Parathyroid adenoma (tissue), 2 donors: ENCODE measurements at regions not wholly inside any gene's neighbourhood (a gene's known extent, or its start where the extent isn't known, plus 50 kb on each side); places are given as distances from the start of the nearest gene placed in this dataset.

Source experiments
- H2AFZ ChIP-seq: fragments of 300-600 bp; sonication (generic); one replicate; pipeline ENCODE4 v1.7.0; 2017; ENCODE audit warnings: antibody characterized with exemption, mild to moderate bottlenecking
- H3K27ac ChIP-seq: fragments of 300-600 bp; sonication (generic); one replicate; pipeline ENCODE4 v1.7.0; 2017
- H3K27me3 ChIP-seq: fragments of 300-600 bp; sonication (generic); one replicate; pipeline ENCODE4 v1.7.0; 2017; ENCODE audit warnings: low read length; ENCODE audit not compliant: control insufficient read depth, insufficient read depth
- H3K36me3 ChIP-seq: fragments of 300-600 bp; sonication (generic); one replicate; pipeline ENCODE4 v1.7.0; 2017; ENCODE audit warnings: low read length; ENCODE audit not compliant: control insufficient read depth, insufficient read depth
- H3K4me1 ChIP-seq: fragments of 300-600 bp; sonication (generic); one replicate; pipeline ENCODE4 v1.7.0; 2017; ENCODE audit warnings: control low read depth
- H3K4me2 ChIP-seq: fragments of 300-600 bp; sonication (generic); one replicate; pipeline ENCODE4 v1.7.0; 2017; ENCODE audit warnings: low read length
- H3K4me3 ChIP-seq: fragments of 300-600 bp; sonication (generic); one replicate; pipeline ENCODE4 v1.7.0; 2017; ENCODE audit warnings: low read depth, low read length
- H3K79me2 ChIP-seq: fragments of 300-600 bp; sonication (generic); one replicate; pipeline ENCODE4 v1.7.0; 2017; ENCODE audit warnings: control low read depth
- H3K9ac ChIP-seq: fragments of 300-600 bp; sonication (generic); one replicate; pipeline ENCODE4 v1.7.0; 2017; ENCODE audit warnings: mild to moderate bottlenecking
- H3K9me3 ChIP-seq: fragments of 300-600 bp; sonication (generic); one replicate; pipeline ENCODE4 v1.7.0; 2017; ENCODE audit warnings: low read length; ENCODE audit not compliant: control insufficient read depth
- TF ChIP-seq, protein P1 (sequence below): fragments of 300-600 bp; sonication (generic); IDR thresholded peaks from one replicate; pipeline ENCODE4 v1.7.0; 2017; ENCODE audit warnings: antibody characterized with exemption, mild to moderate bottlenecking
- donor health status: primary hyperparathyroidism.

- no peak overlapping the region for H3K4me2 ChIP-seq
- no peaks in the 10 kb centered on the region for H3K36me3 ChIP-seq
- H3K27me3 ChIP-seq = no peaks in the 10 kb centered on the region
- H3K9me3 ChIP-seq = no peaks in the 10 kb centered on the region
- H3K27ac ChIP-seq = no peak overlapping the region
- no peak overlapping the region for H3K4me3 ChIP-seq
- TF ChIP-seq, protein P1, sequence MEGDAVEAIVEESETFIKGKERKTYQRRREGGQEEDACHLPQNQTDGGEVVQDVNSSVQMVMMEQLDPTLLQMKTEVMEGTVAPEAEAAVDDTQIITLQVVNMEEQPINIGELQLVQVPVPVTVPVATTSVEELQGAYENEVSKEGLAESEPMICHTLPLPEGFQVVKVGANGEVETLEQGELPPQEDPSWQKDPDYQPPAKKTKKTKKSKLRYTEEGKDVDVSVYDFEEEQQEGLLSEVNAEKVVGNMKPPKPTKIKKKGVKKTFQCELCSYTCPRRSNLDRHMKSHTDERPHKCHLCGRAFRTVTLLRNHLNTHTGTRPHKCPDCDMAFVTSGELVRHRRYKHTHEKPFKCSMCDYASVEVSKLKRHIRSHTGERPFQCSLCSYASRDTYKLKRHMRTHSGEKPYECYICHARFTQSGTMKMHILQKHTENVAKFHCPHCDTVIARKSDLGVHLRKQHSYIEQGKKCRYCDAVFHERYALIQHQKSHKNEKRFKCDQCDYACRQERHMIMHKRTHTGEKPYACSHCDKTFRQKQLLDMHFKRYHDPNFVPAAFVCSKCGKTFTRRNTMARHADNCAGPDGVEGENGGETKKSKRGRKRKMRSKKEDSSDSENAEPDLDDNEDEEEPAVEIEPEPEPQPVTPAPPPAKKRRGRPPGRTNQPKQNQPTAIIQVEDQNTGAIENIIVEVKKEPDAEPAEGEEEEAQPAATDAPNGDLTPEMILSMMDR = no peak
- no peaks in the 10 kb centered on the region for H3K4me1 ChIP-seq
- H3K79me2 ChIP-seq = no peaks in the 10 kb centered on the region
- no peak overlapping the region for H2AFZ ChIP-seq
- H3K9ac ChIP-seq = no peak overlapping the region
Measured at GRCh38 chr6:9851541-9852380, 563.1 kb downstream of the TFAP2A start.

DNA sequence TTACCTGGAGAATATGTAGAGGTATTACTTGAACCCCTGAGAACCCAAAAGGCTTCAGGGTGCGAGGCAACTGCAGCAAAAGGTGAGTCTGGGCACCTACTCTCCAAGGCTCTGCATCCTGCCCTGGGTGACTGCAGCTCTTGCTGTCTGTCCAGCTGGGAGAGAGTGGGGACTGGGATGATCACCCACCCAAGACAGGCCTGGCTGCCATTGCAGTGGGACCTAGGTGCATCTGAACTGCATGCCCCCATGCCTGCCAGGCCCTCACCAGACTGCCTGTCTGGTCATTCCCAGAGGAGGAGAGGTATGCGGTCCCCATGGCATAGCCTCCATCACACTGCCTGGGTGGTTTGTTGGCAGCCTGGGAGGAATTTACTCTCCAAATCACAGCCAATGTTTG, 563.9 kb downstream of the TFAP2A start:
- no peak overlapping the region for H3K27ac ChIP-seq
- no peaks in the 10 kb centered on the region for H3K9me3 ChIP-seq
- no peaks in the 10 kb centered on the region for H3K27me3 ChIP-seq
- no peak overlapping the region for H3K9ac ChIP-seq
- no peaks in the 10 kb centered on the region for H3K79me2 ChIP-seq
- H3K4me3 ChIP-seq = no peak overlapping the region
- no peaks in the 10 kb centered on the region for H3K36me3 ChIP-seq
- H2AFZ ChIP-seq = no peak overlapping the region
- no peak overlapping the region for H3K4me2 ChIP-seq
- no peaks in the 10 kb centered on the region for H3K4me1 ChIP-seq
- TF ChIP-seq, protein P1 = no peak

GRCh38 chr6:9848094-9848493, 566.8 kb downstream of the TFAP2A start:
- TF ChIP-seq, protein P1 = no peak
- no peak overlapping the region for H3K9ac ChIP-seq
- H3K27ac ChIP-seq = no peak overlapping the region
- H3K4me2 ChIP-seq = no peak overlapping the region
- H3K4me3 ChIP-seq = no peak overlapping the region
- no peaks in the 10 kb centered on the region for H3K4me1 ChIP-seq
- H3K79me2 ChIP-seq = no peaks in the 10 kb centered on the region
- no peaks in the 10 kb centered on the region for H3K27me3 ChIP-seq
- H3K9me3 ChIP-seq = no peaks in the 10 kb centered on the region
- H3K36me3 ChIP-seq = no peaks in the 10 kb centered on the region
- H2AFZ ChIP-seq = no peak overlapping the region

- H3K4me3 ChIP-seq = no peak overlapping the region
- TF ChIP-seq, protein P1 = no peak
- no peak overlapping the region for H3K9ac ChIP-seq
- H3K4me2 ChIP-seq = no peak overlapping the region
- no peaks in the 10 kb centered on the region for H3K4me1 ChIP-seq
- H2AFZ ChIP-seq = no peak overlapping the region
- H3K27ac ChIP-seq = no peak overlapping the region
- H3K79me2 ChIP-seq = no peaks in the 10 kb centered on the region
- no peaks in the 10 kb centered on the region for H3K9me3 ChIP-seq
- H3K36me3 ChIP-seq = no peaks in the 10 kb centered on the region
- H3K27me3 ChIP-seq = no peaks in the 10 kb centered on the region
Measured at GRCh38 chr6:9841886-9842725, 572.8 kb downstream of the TFAP2A start.
